ENCODE measurements at regions not wholly inside any gene's neighbourhood (a gene's known extent, or its start where the extent isn't known, plus 50 kb on each side); places are given as distances from the start of the nearest gene placed in this dataset.

- TF ChIP-seq ZNF671 (CRISPR knock-in tag; IDR thresholded peaks at IDR 0.05), result no peak
- no peak for TF ChIP-seq GTF2I (CRISPR knock-in tag; conservative IDR thresholded peaks at IDR 0.05)
- TF ChIP-seq CREB1 (CRISPR knock-in tag; IDR thresholded peaks at IDR 0.05), result no peak
- TF ChIP-seq TCF7 (CRISPR knock-in tag; IDR thresholded peaks at IDR 0.05; ENCODE audit: low read depth), result no peak
- no peak for TF ChIP-seq SMAD4 (CRISPR knock-in tag; IDR thresholded peaks at IDR 0.05)
- TF ChIP-seq MAX (CRISPR knock-in tag; IDR thresholded peaks at IDR 0.05), result no peak
- no peak for TF ChIP-seq FOXJ3 (CRISPR knock-in tag; IDR thresholded peaks at IDR 0.05; ENCODE audit: borderline replicate concordance)
- no peak for TF ChIP-seq USF2 (CRISPR knock-in tag; IDR thresholded peaks at IDR 0.05)
- TF ChIP-seq JAZF1 (CRISPR knock-in tag; IDR thresholded peaks at IDR 0.05), result no peak
- no peak for TF ChIP-seq SMAD3 (CRISPR knock-in tag; IDR thresholded peaks at IDR 0.05; ENCODE audit: borderline replicate concordance)
- no peak for TF ChIP-seq ZMAT4 (CRISPR knock-in tag; IDR thresholded peaks at IDR 0.05)
- no peak for TF ChIP-seq KAT7 (CRISPR knock-in tag; IDR thresholded peaks at IDR 0.05; ENCODE audit: borderline replicate concordance)
- TF ChIP-seq ATF6 (CRISPR knock-in tag; IDR thresholded peaks at IDR 0.05), result no peak
- no peak for TF ChIP-seq ZBTB21 (CRISPR knock-in tag; IDR thresholded peaks at IDR 0.05; ENCODE audit: borderline replicate concordance)
- TF ChIP-seq PRDM15 (CRISPR knock-in tag; IDR thresholded peaks at IDR 0.05), result no peak
- TF ChIP-seq NFATC4 (CRISPR knock-in tag; IDR thresholded peaks at IDR 0.05), result no peak
- Mint-ChIP-seq H3K27me3 (ENCODE audit: low read depth) (no peaks in the 10 kb centered on the region), H3K27ac (no peak overlapping the region), H3K9me3 (peaks cover 7% of the 10 kb centered on the region), H3K36me3 (peaks cover 5% of the 10 kb centered on the region; the same call in 1 of the 2 replicates), H3K4me3 (no peak overlapping the region), H3K4me1 (peaks cover 8% of the 10 kb centered on the region; the same call in 1 of the 2 replicates)
- ATAC-seq (no peak), DNase-seq (ENCODE audit: low spot score) (no peak)
- ChIA-PET CTCF (no interaction called here), POLR2A (no interaction called here)
These were observed 83.1 kb downstream of the MSX2 start for GRCh38 chr5:174807471-174807870.

- ATAC-seq (no peak), DNase-seq (ENCODE audit: low spot score) (no peak)
- Mint-ChIP-seq H3K4me3 (no peak overlapping the region), H3K27ac (no peak overlapping the region), H3K27me3 (ENCODE audit: low read depth) (no peaks in the 10 kb centered on the region), H3K4me1 (peaks cover 8% of the 10 kb centered on the region; the same call in 1 of the 2 replicates), H3K36me3 (peaks cover 5% of the 10 kb centered on the region; the same call in 1 of the 2 replicates), H3K9me3 (peaks cover 7% of the 10 kb centered on the region)
- ChIA-PET POLR2A (no interaction called here), CTCF (no interaction called here)
- TF ChIP-seq JAZF1 (CRISPR knock-in tag; IDR thresholded peaks at IDR 0.05) (no peak), HMGA2 (CRISPR knock-in tag; IDR thresholded peaks at IDR 0.05) (no peak), CBFB (CRISPR knock-in tag; IDR thresholded peaks at IDR 0.05; ENCODE audit: low read depth) (no peak), FOXP1 (CRISPR knock-in tag; IDR thresholded peaks at IDR 0.05; ENCODE audit: borderline replicate concordance) (no peak), IRF1 (CRISPR knock-in tag; IDR thresholded peaks at IDR 0.05) (no peak), ATF2 (CRISPR knock-in tag; IDR thresholded peaks at IDR 0.05; ENCODE audit: borderline replicate concordance, low read depth) (no peak), SMAD3 (CRISPR knock-in tag; IDR thresholded peaks at IDR 0.05; ENCODE audit: borderline replicate concordance) (no peak), ZNF532 (CRISPR knock-in tag; IDR thresholded peaks at IDR 0.05; ENCODE audit: borderline replicate concordance) (no peak), ZNF671 (CRISPR knock-in tag; IDR thresholded peaks at IDR 0.05) (no peak)
These were observed 82.3 kb downstream of the MSX2 start for GRCh38 chr5:174806729-174807128.

Data from WTC11 (cell line).